Transverse colon (tissue), 4 donors: ENCODE measurements at regions not wholly inside any gene's neighbourhood (a gene's known extent, or its start where the extent isn't known, plus 50 kb on each side); places are given as distances from the start of the nearest gene placed in this dataset.

Experiments used
- DNase-seq: peaks from one replicate; pipeline ENCODE4 v3.0.0-alpha.2; 2019
- H3K27ac ChIP-seq, 4 donors: fragments of 200-600 bp; sonication (generic); 2 replicates each; pipeline ENCODE4 v1.5.1; 2016 to 2018; ENCODE audit warnings: inconsistent platforms in 4 of 4
- H3K27me3 ChIP-seq: fragments of 200-600 bp; sonication (generic); 2 replicates; pipeline ENCODE4 v1.5.1; 2017; ENCODE audit warnings: inconsistent platforms
- H3K36me3 ChIP-seq, 4 donors: fragments of 200-600 bp; sonication (generic); 2 replicates each; pipeline ENCODE4 v1.5.1; 2017 to 2019; ENCODE audit warnings: inconsistent platforms in 4 of 4
- H3K4me1 ChIP-seq, 4 donors: fragments of 200-600 bp; sonication (generic); 2 replicates each; pipeline ENCODE4 v1.5.1; 2017 to 2020; ENCODE audit warnings: inconsistent platforms in 4 of 4
- H3K4me3 ChIP-seq, 4 donors: fragments of 200-600 bp; sonication (generic); 1 replicate in 1 of 4; 2 replicates in 3 of 4; pipeline versions ENCODE4 v1.5.1 to v1.6.1; 2017 to 2019; ENCODE audit warnings: inconsistent platforms in 4 of 4
- H3K9me3 ChIP-seq, 2 donors: fragments of 200-600 bp; sonication (generic); 2 replicates each; pipeline ENCODE4 v1.5.1; 2017 to 2019; ENCODE audit warnings: inconsistent platforms in 2 of 2
- EP300 ChIP-seq: sonication (generic); formaldehyde crosslinking; IDR thresholded peaks from one replicate; pipeline ENCODE4 v1.6.1; 2017; ENCODE audit warnings: antibody characterized with exemption, low read depth
- POLR2A ChIP-seq: fragments of 450-650 bp; IDR thresholded peaks from one replicate; pipeline ENCODE4 v1.6.1; 2016; ENCODE audit warnings: antibody characterized with exemption, mild to moderate bottlenecking, moderate library complexity
- POLR2AphosphoS5 ChIP-seq, 3 donors: sonication (generic); formaldehyde crosslinking; IDR thresholded peaks; one replicate each; pipeline ENCODE4 v1.6.1; 2016; ENCODE audit warnings: antibody characterized with exemption in 3 of 3
- WGBS, 2 donors: methylation state at CpG; one replicate each; pipeline ENCODE4 v1.1.5; 2018; ENCODE audit warnings: low coverage in 1 of 2; 5-methylcytosine and 5-hydroxymethylcytosine counted together
- in situ Hi-C, 4 donors: fragments of 200-750 bp; cut with MboI; loops; one replicate each; pipeline versions ENCODE4 v1.15.0 to v1.15.1; 2017; ENCODE audit warnings: low sequenced_read_pairs in 3 of 4, low pct_ligation_motif_present in 1 of 4, low pct_unique_long_range_greater_than_20kb in 1 of 4
- intact Hi-C: fragments of 100-400 bp; cut with DNase I; formaldehyde crosslinking; loops from one replicate; pipeline ENCODE4 v1.15.1; 2023; ENCODE audit warnings: low total_unique reads
- TF ChIP-seq, protein P1 (sequence below), 5 experiments: fragments of 200-600 bp in 3 of 5; fragments of 450-650 bp in 2 of 5; sonication (generic) in 3 of 5; IDR thresholded peaks; 1 replicate in 2 of 5; 2 replicates in 3 of 5; pipeline ENCODE4 v1.5.1; 2016 to 2017; ENCODE audit warnings: antibody characterized with exemption in 5 of 5, inconsistent platforms in 3 of 5, mild to moderate bottlenecking in 2 of 5, moderate library complexity in 1 of 5

- H3K27ac ChIP-seq = no peak overlapping the region
- intact Hi-C loops (no loop called here), in situ Hi-C loops (no loop called here)
- DNase-seq = no peak
- no peaks in the 10 kb centered on the region for H3K4me1 ChIP-seq
- no peaks in the 10 kb centered on the region for H3K27me3 ChIP-seq
- no peak for TF ChIP-seq POLR2AphosphoS5 (IDR thresholded peaks at IDR 0.05)
- TF ChIP-seq EP300 = no peak
- TF ChIP-seq, protein P1, sequence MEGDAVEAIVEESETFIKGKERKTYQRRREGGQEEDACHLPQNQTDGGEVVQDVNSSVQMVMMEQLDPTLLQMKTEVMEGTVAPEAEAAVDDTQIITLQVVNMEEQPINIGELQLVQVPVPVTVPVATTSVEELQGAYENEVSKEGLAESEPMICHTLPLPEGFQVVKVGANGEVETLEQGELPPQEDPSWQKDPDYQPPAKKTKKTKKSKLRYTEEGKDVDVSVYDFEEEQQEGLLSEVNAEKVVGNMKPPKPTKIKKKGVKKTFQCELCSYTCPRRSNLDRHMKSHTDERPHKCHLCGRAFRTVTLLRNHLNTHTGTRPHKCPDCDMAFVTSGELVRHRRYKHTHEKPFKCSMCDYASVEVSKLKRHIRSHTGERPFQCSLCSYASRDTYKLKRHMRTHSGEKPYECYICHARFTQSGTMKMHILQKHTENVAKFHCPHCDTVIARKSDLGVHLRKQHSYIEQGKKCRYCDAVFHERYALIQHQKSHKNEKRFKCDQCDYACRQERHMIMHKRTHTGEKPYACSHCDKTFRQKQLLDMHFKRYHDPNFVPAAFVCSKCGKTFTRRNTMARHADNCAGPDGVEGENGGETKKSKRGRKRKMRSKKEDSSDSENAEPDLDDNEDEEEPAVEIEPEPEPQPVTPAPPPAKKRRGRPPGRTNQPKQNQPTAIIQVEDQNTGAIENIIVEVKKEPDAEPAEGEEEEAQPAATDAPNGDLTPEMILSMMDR (IDR thresholded peaks at IDR 0.05) = no peak
- no peak for TF ChIP-seq POLR2A
- H3K4me3 ChIP-seq = no peak overlapping the region
- no peaks in the 10 kb centered on the region for H3K36me3 ChIP-seq
- H3K9me3 ChIP-seq = no peaks in the 10 kb centered on the region
- 61 to 83% methylated on average over 1 to 3 of the region's 3 CpGs for WGBS, 2 donors
These were observed 640.4 kb upstream of the ADGRL4 start for GRCh38 chr1:79646880-79647279.

DNA sequence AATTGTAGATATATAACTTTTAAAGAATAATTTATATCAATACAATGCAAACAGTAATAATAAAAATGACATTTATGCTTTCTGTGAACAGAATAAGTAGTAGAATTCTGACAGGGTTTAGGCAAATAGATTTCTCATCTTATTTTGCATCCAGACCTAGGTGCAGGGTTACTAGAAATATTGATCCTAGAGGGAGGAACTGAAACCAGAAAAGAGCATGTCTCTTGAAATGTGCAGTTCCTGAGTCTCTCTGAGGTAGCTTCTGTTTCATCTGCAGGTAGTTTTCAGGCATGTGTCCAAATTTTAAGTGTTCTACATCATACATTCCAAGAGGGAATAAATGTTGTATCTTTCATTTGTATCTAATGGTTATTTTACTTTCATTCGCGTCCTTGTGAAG lies 631.9 kb upstream of the ADGRL4 start:
- Histone ChIP-seq H3K4me1 (no peaks in the 10 kb centered on the region), H3K27me3 (no peaks in the 10 kb centered on the region), H3K4me3 (no peak overlapping the region), H3K27ac (no peak overlapping the region), H3K9me3 (no peaks in the 10 kb centered on the region), H3K36me3 (no peaks in the 10 kb centered on the region)
- in situ Hi-C loops = no loop called here
- intact Hi-C loops = no loop called here
- 85% methylated on average over 2 of the region's 2 CpGs; no CpG with 5 or more reads in 1 of the 2 donors for WGBS, 2 donors
- DNase-seq = no peak
- TF ChIP-seq POLR2A = no peak
- no peak for TF ChIP-seq POLR2AphosphoS5 (IDR thresholded peaks at IDR 0.05)
- TF ChIP-seq, protein P1 (IDR thresholded peaks at IDR 0.05) = no peak
- TF ChIP-seq EP300 = no peak

DNA sequence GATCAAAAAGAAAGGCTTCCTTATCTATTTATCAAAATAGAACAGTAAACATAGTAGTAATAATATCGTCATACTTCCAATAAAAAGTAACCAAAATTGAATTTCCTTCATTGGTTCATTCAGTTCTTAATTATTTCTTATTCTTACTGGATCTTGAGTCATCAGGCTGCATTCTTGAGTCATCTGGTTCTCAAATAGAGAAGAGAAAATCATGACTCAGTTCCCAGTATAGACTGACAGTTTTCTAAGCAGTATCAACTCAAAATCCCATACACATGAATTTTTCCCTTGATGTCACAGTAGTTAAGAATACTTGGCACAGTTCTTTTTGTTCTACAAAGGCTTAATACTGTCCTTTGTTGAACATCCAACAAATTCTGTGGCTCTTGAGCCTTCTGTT lies 626.9 kb upstream of the ADGRL4 start:
- H3K4me1 ChIP-seq = no peaks in the 10 kb centered on the region
- no peak for DNase-seq
- H3K27me3 ChIP-seq = no peaks in the 10 kb centered on the region
- no peaks in the 10 kb centered on the region for H3K36me3 ChIP-seq
- no peak overlapping the region for H3K27ac ChIP-seq
- WGBS, 2 donors = 70 to 74% methylated on average over 1 of the region's 1 CpG
- intact Hi-C loops (no loop called here), in situ Hi-C loops (no loop called here)
- no peak overlapping the region for H3K4me3 ChIP-seq
- H3K9me3 ChIP-seq = no peaks in the 10 kb centered on the region
- TF ChIP-seq, protein P1 (IDR thresholded peaks at IDR 0.05) = no peak
- TF ChIP-seq EP300 = no peak
- no peak for TF ChIP-seq POLR2AphosphoS5 (IDR thresholded peaks at IDR 0.05)
- no peak for TF ChIP-seq POLR2A

- Histone ChIP-seq H3K27me3 (no peaks in the 10 kb centered on the region), H3K4me3 (no peak overlapping the region), H3K36me3 (no peaks in the 10 kb centered on the region), H3K4me1 (no peaks in the 10 kb centered on the region), H3K27ac (no peak overlapping the region), H3K9me3 (no peaks in the 10 kb centered on the region)
- DNase-seq = no peak
- WGBS, 2 donors = 93 to 95% methylated on average over 2 to 7 of the region's 7 CpGs
- in situ Hi-C loops = no loop called here
- intact Hi-C loops = no loop called here
- TF ChIP-seq POLR2AphosphoS5 (IDR thresholded peaks at IDR 0.05) (no peak), EP300 (no peak), POLR2A (no peak)
- TF ChIP-seq, protein P1 (IDR thresholded peaks at IDR 0.05) = no peak
These were observed 622.9 kb upstream of the ADGRL4 start for GRCh38 chr1:79629414-79629813.
